ENCODE measurements at regions not wholly inside any gene's neighbourhood (a gene's known extent, or its start where the extent isn't known, plus 50 kb on each side); places are given as distances from the start of the nearest gene placed in this dataset.
A peak's percentile ranks its signal among the peaks of the same experiment; 100 is the strongest.
"Not testable (repeated sequence)": the region's sequence is repeated elsewhere in the genome, so short reads cannot be mapped to it uniquely, and the experiment has no call there.

GRCh38 chr9:41075671-41076070 lies 52.8 kb downstream of the FOXD4L6 start:
- not testable (repeated sequence) for DNase-seq (ENCODE audit: low read depth)

- peak; percentile 3 for DNase-seq (ENCODE audit: low read depth)
These were observed 54.0 kb downstream of the FOXD4L6 start for GRCh38 chr9:41074356-41074942.

GRCh38 chr9:41073471-41074243 lies 54.8 kb downstream of the FOXD4L6 start:
- not testable (repeated sequence) for DNase-seq (ENCODE audit: low read depth)

- not testable (repeated sequence) for DNase-seq (ENCODE audit: low read depth)
These were observed 64.2 kb downstream of the FOXD4L6 start for GRCh38 chr9:41064125-41064795.

- DNase-seq (ENCODE audit: low read depth) = not testable (repeated sequence)
These were observed 65.2 kb downstream of the FOXD4L6 start for GRCh38 chr9:41063243-41063642.

- DNase-seq (ENCODE audit: low read depth) = not testable (repeated sequence)
These were observed 68.9 kb downstream of the FOXD4L6 start for GRCh38 chr9:41059603-41060002.

- not testable (repeated sequence) for DNase-seq (ENCODE audit: low read depth)
These were observed 74.7 kb downstream of the FOXD4L6 start for GRCh38 chr9:41053666-41054363.

- DNase-seq (ENCODE audit: low read depth) = not testable (repeated sequence)
These were observed 79.8 kb downstream of the FOXD4L6 start for GRCh38 chr9:41048672-41049071.

- not testable (repeated sequence) for DNase-seq (ENCODE audit: low read depth)
These were observed 80.7 kb downstream of the FOXD4L6 start for GRCh38 chr9:41047792-41048191.

GRCh38 chr9:41044930-41045329 lies 83.6 kb downstream of the FOXD4L6 start:
- not testable (repeated sequence) for DNase-seq (ENCODE audit: low read depth)

- DNase-seq (ENCODE audit: low read depth) = not testable (repeated sequence)
These were observed 85.0 kb downstream of the FOXD4L6 start for GRCh38 chr9:41043433-41043832.

- not testable (repeated sequence) for DNase-seq (ENCODE audit: low read depth)
These were observed 86.4 kb downstream of the FOXD4L6 start for GRCh38 chr9:41042111-41042510.

GRCh38 chr9:41040705-41041342 lies 87.7 kb downstream of the FOXD4L6 start:
- not testable (repeated sequence) for DNase-seq (ENCODE audit: low read depth)

GRCh38 chr9:41035276-41035675 lies 93.2 kb downstream of the FOXD4L6 start:
- DNase-seq (ENCODE audit: low read depth) = peak; percentile 21

GRCh38 chr9:41034699-41035197 lies 93.7 kb downstream of the FOXD4L6 start:
- DNase-seq (ENCODE audit: low read depth) = peak; percentile 31

GRCh38 chr9:41033877-41034276 lies 94.6 kb downstream of the FOXD4L6 start:
- DNase-seq (ENCODE audit: low read depth) = not testable (repeated sequence)

GRCh38 chr9:41033360-41033759 lies 95.1 kb downstream of the FOXD4L6 start:
- not testable (repeated sequence) for DNase-seq (ENCODE audit: low read depth)

- DNase-seq (ENCODE audit: low read depth) = not testable (repeated sequence)
These were observed 101.4 kb downstream of the FOXD4L6 start for GRCh38 chr9:41026912-41027676.

GRCh38 chr9:41022365-41022764 lies 106.1 kb downstream of the FOXD4L6 start:
- DNase-seq (ENCODE audit: low read depth) = not testable (repeated sequence)

- DNase-seq (ENCODE audit: low read depth) = not testable (repeated sequence)
These were observed 108.5 kb downstream of the FOXD4L6 start for GRCh38 chr9:41019858-41020562.

Data from stromal cell of bone marrow (primary cell).